Glutamatergic neuron (in vitro differentiated cells): ENCODE measurements at regions not wholly inside any gene's neighbourhood (a gene's known extent, or its start where the extent isn't known, plus 50 kb on each side); places are given as distances from the start of the nearest gene placed in this dataset.

Source experiments
- DNase-seq: peaks from one replicate; pipeline ENCODE4 v3.0.0; 2022
- H3K27ac Mint-ChIP-seq: one replicate; pipeline ENCODE4 v1.8.0; 2020; ENCODE audit warnings: mild to moderate bottlenecking, mixed read lengths, inconsistent platforms; ENCODE audit not compliant: unreplicated experiment
- H3K27me3 Mint-ChIP-seq: one replicate; pipeline ENCODE4 v1.8.0; 2020; ENCODE audit warnings: mild to moderate bottlenecking, moderate library complexity, mixed read lengths, inconsistent platforms; ENCODE audit not compliant: unreplicated experiment
- H3K36me3 Mint-ChIP-seq: one replicate; pipeline ENCODE4 v1.8.0; 2020; ENCODE audit warnings: mild to moderate bottlenecking, mixed read lengths, inconsistent platforms; ENCODE audit not compliant: unreplicated experiment
- H3K4me1 Mint-ChIP-seq: one replicate; pipeline ENCODE4 v1.8.0; 2020; ENCODE audit warnings: mild to moderate bottlenecking, low read depth, mixed read lengths, inconsistent platforms; ENCODE audit not compliant: unreplicated experiment
- H3K4me3 Mint-ChIP-seq: one replicate; pipeline ENCODE4 v1.8.0; 2020; ENCODE audit warnings: mild to moderate bottlenecking, mixed read lengths, inconsistent platforms; ENCODE audit not compliant: unreplicated experiment
- H3K9me3 Mint-ChIP-seq: one replicate; pipeline ENCODE4 v1.8.0; 2020; ENCODE audit warnings: mild to moderate bottlenecking, moderate library complexity, mixed read lengths, inconsistent platforms; ENCODE audit not compliant: unreplicated experiment
- TF ChIP-seq, protein P1 (sequence below): fragments of 200-600 bp; sonication (generic); IDR thresholded peaks from one replicate; pipeline ENCODE4 v1.5.0; 2021; ENCODE audit not compliant: partially characterized antibody, unreplicated experiment

GRCh38 chr4:30839583-30840520 is 119.7 kb downstream of the PCDH7 start:
- Mint-ChIP-seq H3K27me3 (no peaks in the 10 kb centered on the region), H3K27ac (no peak overlapping the region), H3K36me3 (no peaks in the 10 kb centered on the region), H3K9me3 (no peaks in the 10 kb centered on the region), H3K4me1 (peaks cover 3% of the 10 kb centered on the region), H3K4me3 (no peak overlapping the region)
- no peak for DNase-seq
- TF ChIP-seq, protein P1, sequence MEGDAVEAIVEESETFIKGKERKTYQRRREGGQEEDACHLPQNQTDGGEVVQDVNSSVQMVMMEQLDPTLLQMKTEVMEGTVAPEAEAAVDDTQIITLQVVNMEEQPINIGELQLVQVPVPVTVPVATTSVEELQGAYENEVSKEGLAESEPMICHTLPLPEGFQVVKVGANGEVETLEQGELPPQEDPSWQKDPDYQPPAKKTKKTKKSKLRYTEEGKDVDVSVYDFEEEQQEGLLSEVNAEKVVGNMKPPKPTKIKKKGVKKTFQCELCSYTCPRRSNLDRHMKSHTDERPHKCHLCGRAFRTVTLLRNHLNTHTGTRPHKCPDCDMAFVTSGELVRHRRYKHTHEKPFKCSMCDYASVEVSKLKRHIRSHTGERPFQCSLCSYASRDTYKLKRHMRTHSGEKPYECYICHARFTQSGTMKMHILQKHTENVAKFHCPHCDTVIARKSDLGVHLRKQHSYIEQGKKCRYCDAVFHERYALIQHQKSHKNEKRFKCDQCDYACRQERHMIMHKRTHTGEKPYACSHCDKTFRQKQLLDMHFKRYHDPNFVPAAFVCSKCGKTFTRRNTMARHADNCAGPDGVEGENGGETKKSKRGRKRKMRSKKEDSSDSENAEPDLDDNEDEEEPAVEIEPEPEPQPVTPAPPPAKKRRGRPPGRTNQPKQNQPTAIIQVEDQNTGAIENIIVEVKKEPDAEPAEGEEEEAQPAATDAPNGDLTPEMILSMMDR = no peak

- no peak overlapping the region for H3K27ac Mint-ChIP-seq
- no peak for DNase-seq
- no peaks in the 10 kb centered on the region for H3K36me3 Mint-ChIP-seq
- peaks cover 3% of the 10 kb centered on the region for H3K4me1 Mint-ChIP-seq
- no peaks in the 10 kb centered on the region for H3K9me3 Mint-ChIP-seq
- no peaks in the 10 kb centered on the region for H3K27me3 Mint-ChIP-seq
- no peak overlapping the region for H3K4me3 Mint-ChIP-seq
- TF ChIP-seq, protein P1 = no peak
These were observed 120.4 kb downstream of the PCDH7 start for GRCh38 chr4:30840571-30840970.

- Mint-ChIP-seq H3K27ac (no peak overlapping the region), H3K9me3 (no peaks in the 10 kb centered on the region), H3K4me3 (no peak overlapping the region), H3K27me3 (no peaks in the 10 kb centered on the region), H3K4me1 (peaks cover 2% of the 10 kb centered on the region), H3K36me3 (no peaks in the 10 kb centered on the region)
- TF ChIP-seq, protein P1 = no peak
- DNase-seq = no peak
These were observed 122.0 kb downstream of the PCDH7 start for GRCh38 chr4:30842142-30842541.

GRCh38 chr4:30842689-30843088 is 122.5 kb downstream of the PCDH7 start:
- Mint-ChIP-seq H3K27ac (no peak overlapping the region), H3K4me1 (no peaks in the 10 kb centered on the region), H3K27me3 (no peaks in the 10 kb centered on the region), H3K9me3 (no peaks in the 10 kb centered on the region), H3K36me3 (no peaks in the 10 kb centered on the region), H3K4me3 (no peak overlapping the region)
- no peak for DNase-seq
- TF ChIP-seq, protein P1 = no peak

GRCh38 chr4:30844861-30845582 is 124.9 kb downstream of the PCDH7 start:
- no peak for DNase-seq
- no peak overlapping the region for H3K4me3 Mint-ChIP-seq
- TF ChIP-seq, protein P1 = no peak
- no peaks in the 10 kb centered on the region for H3K27me3 Mint-ChIP-seq
- no peak overlapping the region for H3K27ac Mint-ChIP-seq
- H3K36me3 Mint-ChIP-seq = no peaks in the 10 kb centered on the region
- no peaks in the 10 kb centered on the region for H3K4me1 Mint-ChIP-seq
- H3K9me3 Mint-ChIP-seq = no peaks in the 10 kb centered on the region
